Gastroesophageal sphincter (tissue), 4 donors: ENCODE measurements at regions not wholly inside any gene's neighbourhood (a gene's known extent, or its start where the extent isn't known, plus 50 kb on each side); places are given as distances from the start of the nearest gene placed in this dataset.

ENCODE experiments used
- ATAC-seq: fragments of 150-250 bp; one replicate; pipeline ENCODE4 v1.9.1; 2016; ENCODE audit warnings: mild to moderate bottlenecking, moderate library complexity
- H3K27ac ChIP-seq, 4 donors: fragments of 200-600 bp; sonication (generic) in 3 of 4; 1 replicate in 3 of 4; 2 replicates in 1 of 4; pipeline ENCODE4 v1.5.1; 2016 to 2019
- H3K27me3 ChIP-seq: fragments of 200-600 bp; sonication (generic); one replicate; pipeline ENCODE4 v1.5.1; 2019
- H3K36me3 ChIP-seq, 2 donors: fragments of 200-600 bp; sonication (generic); one replicate each; pipeline ENCODE4 v1.5.1; 2019; ENCODE audit warnings: control low read depth in 1 of 2
- H3K4me1 ChIP-seq, 3 donors: fragments of 200-600 bp; sonication (generic); 1 replicate in 2 of 3; 2 replicates in 1 of 3; pipeline ENCODE4 v1.5.1; 2016 to 2019; ENCODE audit warnings: control low read depth in 2 of 3
- H3K4me3 ChIP-seq, 2 donors: fragments of 200-600 bp; sonication (generic); one replicate each; pipeline ENCODE4 v1.5.1; 2019; ENCODE audit warnings: mild to moderate bottlenecking in 1 of 2, moderate library complexity in 1 of 2
- H3K9me3 ChIP-seq, 3 donors: fragments of 200-600 bp; sonication (generic); one replicate each; pipeline ENCODE4 v1.5.1; 2017 to 2019; ENCODE audit warnings: control low read depth in 2 of 3
- EP300 ChIP-seq: sonication (generic); formaldehyde crosslinking; IDR thresholded peaks from one replicate; pipeline ENCODE4 v1.6.1; 2017; ENCODE audit warnings: antibody characterized with exemption, mild to moderate bottlenecking
- POLR2A ChIP-seq, 2 donors: fragments of 450-650 bp; IDR thresholded peaks; one replicate each; pipeline ENCODE4 v1.6.1; 2017; ENCODE audit warnings: antibody characterized with exemption in 2 of 2, mild to moderate bottlenecking in 2 of 2, moderate library complexity in 1 of 2
- POLR2AphosphoS5 ChIP-seq: sonication (generic); formaldehyde crosslinking; IDR thresholded peaks from one replicate; pipeline ENCODE4 v1.6.1; 2017; ENCODE audit warnings: antibody characterized with exemption
- WGBS, 2 donors: methylation state at CpG; one replicate each; pipeline ENCODE4 v1.1.5; 2018; ENCODE audit warnings: low coverage in 1 of 2; 5-methylcytosine and 5-hydroxymethylcytosine counted together
- TF ChIP-seq, protein P1 (sequence below), 4 experiments: fragments of 200-600 bp in 2 of 4; fragments of 450-650 bp in 2 of 4; sonication (generic) in 1 of 4; IDR thresholded peaks; one replicate each; pipeline ENCODE4 v1.5.1; 2017 to 2019; ENCODE audit warnings: antibody characterized with exemption in 4 of 4, mild to moderate bottlenecking in 2 of 4, moderate library complexity in 2 of 4

DNA sequence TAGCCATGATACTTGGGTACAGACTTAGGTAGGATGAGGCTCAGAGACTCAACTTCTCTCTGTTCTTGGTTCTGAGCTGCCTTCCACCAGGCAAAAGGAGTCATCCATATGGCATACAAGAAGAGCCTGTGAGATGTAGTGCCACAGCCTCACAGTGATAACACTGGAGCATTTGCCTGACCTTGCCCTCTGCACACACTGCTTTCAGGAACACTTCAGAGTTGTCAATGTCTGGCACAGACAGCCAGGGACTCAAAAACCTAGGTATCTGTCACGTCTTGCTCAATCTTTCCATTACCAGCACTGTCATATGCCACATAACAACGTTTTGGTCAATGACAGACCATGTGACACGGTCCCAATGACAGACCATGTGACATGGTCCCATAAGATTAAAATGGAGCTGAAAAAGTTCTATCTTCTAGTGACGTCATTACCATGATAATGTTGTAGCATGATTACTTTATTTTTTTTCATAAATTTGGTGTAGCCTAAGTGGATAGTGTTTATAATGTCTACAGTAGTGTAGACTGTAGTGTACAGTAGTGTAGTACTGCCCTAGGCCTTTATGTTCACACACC lies 199.9 kb upstream of the CTTNBP2NL start:
- WGBS, 2 donors: 42 to 77% methylated on average over 3 to 4 of the region's 4 CpGs
- no peak for ATAC-seq
- Histone ChIP-seq H3K4me3 (no peak overlapping the region), H3K9me3 (peaks cover 0 to 10% (median 0%) of the 10 kb centered on the region in 3 donors), H3K27ac (no peak overlapping the region), H3K4me1 (no peaks in the 10 kb centered on the region), H3K36me3 (no peaks in the 10 kb centered on the region), H3K27me3 (no peaks in the 10 kb centered on the region)
- TF ChIP-seq, protein P1, sequence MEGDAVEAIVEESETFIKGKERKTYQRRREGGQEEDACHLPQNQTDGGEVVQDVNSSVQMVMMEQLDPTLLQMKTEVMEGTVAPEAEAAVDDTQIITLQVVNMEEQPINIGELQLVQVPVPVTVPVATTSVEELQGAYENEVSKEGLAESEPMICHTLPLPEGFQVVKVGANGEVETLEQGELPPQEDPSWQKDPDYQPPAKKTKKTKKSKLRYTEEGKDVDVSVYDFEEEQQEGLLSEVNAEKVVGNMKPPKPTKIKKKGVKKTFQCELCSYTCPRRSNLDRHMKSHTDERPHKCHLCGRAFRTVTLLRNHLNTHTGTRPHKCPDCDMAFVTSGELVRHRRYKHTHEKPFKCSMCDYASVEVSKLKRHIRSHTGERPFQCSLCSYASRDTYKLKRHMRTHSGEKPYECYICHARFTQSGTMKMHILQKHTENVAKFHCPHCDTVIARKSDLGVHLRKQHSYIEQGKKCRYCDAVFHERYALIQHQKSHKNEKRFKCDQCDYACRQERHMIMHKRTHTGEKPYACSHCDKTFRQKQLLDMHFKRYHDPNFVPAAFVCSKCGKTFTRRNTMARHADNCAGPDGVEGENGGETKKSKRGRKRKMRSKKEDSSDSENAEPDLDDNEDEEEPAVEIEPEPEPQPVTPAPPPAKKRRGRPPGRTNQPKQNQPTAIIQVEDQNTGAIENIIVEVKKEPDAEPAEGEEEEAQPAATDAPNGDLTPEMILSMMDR (IDR thresholded peaks at IDR 0.05): no peak
- TF ChIP-seq POLR2A (IDR thresholded peaks at IDR 0.05): no peak
- TF ChIP-seq POLR2AphosphoS5: no peak
- no peak for TF ChIP-seq EP300

DNA sequence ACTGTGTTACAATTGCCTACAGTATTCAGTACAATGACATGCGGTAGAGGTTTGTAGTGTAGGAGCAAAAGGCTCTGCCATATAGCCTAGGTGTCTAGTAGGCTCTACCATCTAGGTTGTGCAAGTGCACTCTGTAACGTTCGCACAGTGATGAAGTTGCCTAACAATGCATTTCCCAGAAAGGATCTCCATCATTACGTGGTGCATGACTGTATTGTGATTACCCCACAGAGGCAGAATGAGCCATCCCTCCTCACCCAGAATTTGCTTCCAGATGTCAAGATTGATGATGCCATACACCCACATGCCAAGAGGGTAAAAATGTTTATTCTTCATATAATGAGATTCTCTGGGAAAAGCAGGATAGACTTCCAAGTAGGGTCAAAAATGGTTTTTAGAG lies 199.3 kb upstream of the CTTNBP2NL start:
- no peaks in the 10 kb centered on the region for H3K36me3 ChIP-seq
- ATAC-seq: no peak
- H3K4me3 ChIP-seq: no peak overlapping the region
- H3K27me3 ChIP-seq: no peaks in the 10 kb centered on the region
- no peaks in the 10 kb centered on the region for H3K4me1 ChIP-seq
- peaks cover 0 to 10% (median 0%) of the 10 kb centered on the region in 3 donors for H3K9me3 ChIP-seq
- TF ChIP-seq, protein P1 (IDR thresholded peaks at IDR 0.05): no peak
- TF ChIP-seq EP300: no peak
- TF ChIP-seq POLR2A (IDR thresholded peaks at IDR 0.05): no peak
- no peak for TF ChIP-seq POLR2AphosphoS5
- no peak overlapping the region for H3K27ac ChIP-seq
- WGBS, 2 donors: 78 to 90% methylated on average over 1 to 2 of the region's 4 CpGs

DNA sequence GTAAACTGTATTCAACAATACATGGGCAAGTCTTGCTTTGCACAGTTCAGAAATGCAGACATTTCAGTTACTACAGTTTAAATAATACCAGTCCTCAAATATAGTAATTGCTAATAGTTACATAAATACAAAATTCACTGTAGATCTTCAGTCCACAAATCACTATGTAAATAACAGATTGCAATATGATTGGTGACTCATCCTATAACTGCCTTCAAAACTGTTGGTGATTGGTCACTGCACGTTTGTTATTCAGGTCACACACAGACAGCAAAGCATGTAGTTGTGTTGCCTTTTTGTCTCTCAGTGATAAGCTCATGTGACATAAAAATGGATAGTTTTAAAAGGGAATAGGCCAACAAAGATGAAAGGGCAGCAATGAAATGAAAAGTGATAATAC lies 186.5 kb upstream of the CTTNBP2NL start:
- Histone ChIP-seq H3K27me3 (no peaks in the 10 kb centered on the region), H3K36me3 (no peaks in the 10 kb centered on the region), H3K27ac (no peak overlapping the region), H3K4me1 (no peaks in the 10 kb centered on the region), H3K4me3 (no peak overlapping the region), H3K9me3 (peaks cover 0 to 15% (median 0%) of the 10 kb centered on the region in 3 donors)
- TF ChIP-seq POLR2AphosphoS5: no peak
- TF ChIP-seq POLR2A (IDR thresholded peaks at IDR 0.05): no peak
- no peak for TF ChIP-seq EP300
- ATAC-seq: no peak
- WGBS, 2 donors: 30 to 43% methylated on average over 1 of the region's 1 CpG

DNA sequence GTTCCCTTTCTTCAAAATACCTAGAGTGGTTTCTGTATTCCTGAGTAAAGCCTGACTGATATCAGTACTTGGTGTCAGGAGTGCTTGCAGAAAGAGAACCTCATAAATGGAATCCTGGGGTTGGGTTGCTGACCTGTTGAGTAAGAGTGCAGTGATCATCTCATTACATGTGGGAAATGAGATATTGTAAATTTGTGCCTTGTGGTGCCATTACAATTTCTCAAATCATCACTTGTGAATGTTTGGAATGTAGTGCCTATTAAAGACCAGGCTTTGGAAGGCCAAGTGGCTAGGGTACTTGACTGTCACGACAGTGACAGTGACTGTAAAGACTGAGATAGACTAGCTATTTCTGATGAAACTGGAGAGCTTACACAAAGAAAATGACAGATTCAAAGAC lies 176.7 kb upstream of the CTTNBP2NL start:
- WGBS, 2 donors: 75 to 77% methylated on average over 1 of the region's 1 CpG

DNA sequence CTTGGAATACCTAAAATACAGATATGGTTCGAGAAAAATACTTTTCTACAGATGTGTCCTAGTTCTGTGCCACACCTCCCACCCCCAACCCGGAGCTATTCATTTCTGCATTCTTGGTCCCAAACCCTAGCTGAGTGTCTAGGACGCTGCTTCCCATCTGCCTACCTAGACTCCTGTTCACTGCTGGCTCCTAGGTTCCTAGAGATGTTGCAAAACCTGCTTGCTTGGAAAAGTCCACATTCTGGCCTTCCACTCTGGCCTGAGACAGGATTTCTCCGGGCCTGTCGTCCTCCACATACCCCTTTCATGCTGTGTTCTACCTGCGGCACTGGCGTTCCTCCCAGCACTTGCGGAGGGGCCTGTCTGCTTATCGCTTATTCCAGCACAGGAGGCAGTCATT lies 165.8 kb upstream of the CTTNBP2NL start:
- TF ChIP-seq POLR2AphosphoS5 (no peak), POLR2A (IDR thresholded peaks at IDR 0.05) (no peak), EP300 (no peak)
- TF ChIP-seq, protein P1 (IDR thresholded peaks at IDR 0.05): no peak
- H3K27ac ChIP-seq: no peak overlapping the region
- 87 to 97% methylated on average over 4 to 5 of the region's 9 CpGs for WGBS, 2 donors
- H3K27me3 ChIP-seq: no peaks in the 10 kb centered on the region
- ATAC-seq: no peak
- H3K4me3 ChIP-seq: no peak overlapping the region
- peaks cover 0 to 18% (median 0%) of the 10 kb centered on the region in 3 donors for H3K9me3 ChIP-seq
- peaks cover 0 to 3% of the 10 kb centered on the region in 2 donors for H3K36me3 ChIP-seq
- H3K4me1 ChIP-seq: no peaks in the 10 kb centered on the region

More for the DNA sequence above, 176.7 kb upstream of the CTTNBP2NL start:
- H3K4me3 ChIP-seq: no peak overlapping the region
- H3K36me3 ChIP-seq: no peaks in the 10 kb centered on the region
- no peaks in the 10 kb centered on the region for H3K4me1 ChIP-seq
- TF ChIP-seq EP300 (no peak), POLR2AphosphoS5 (no peak), POLR2A (IDR thresholded peaks at IDR 0.05) (no peak)
- TF ChIP-seq, protein P1 (IDR thresholded peaks at IDR 0.05): no peak
- no peak overlapping the region for H3K27ac ChIP-seq
- H3K27me3 ChIP-seq: no peaks in the 10 kb centered on the region
- H3K9me3 ChIP-seq: no peaks in the 10 kb centered on the region
- ATAC-seq: no peak
